Endodermal cell (in vitro differentiated cells): ENCODE measurements at regions not wholly inside any gene's neighbourhood (a gene's known extent, or its start where the extent isn't known, plus 50 kb on each side); places are given as distances from the start of the nearest gene placed in this dataset.

Source experiments
- DNase-seq: peaks from one replicate; pipeline ENCODE4 v3.0.0-alpha.2; 2017
- H3K27ac ChIP-seq: 2 replicates; pipeline ENCODE4 v1.5.1; 2013; ENCODE audit warnings: mild to moderate bottlenecking, low read depth, low read length, moderate library complexity
- H3K27me3 ChIP-seq: 2 replicates; pipeline ENCODE4 v1.6.1; 2013; ENCODE audit warnings: mild to moderate bottlenecking, low read length, moderate library complexity; ENCODE audit not compliant: insufficient read depth, control insufficient read depth, poor library complexity, severe bottlenecking
- H3K36me3 ChIP-seq: 2 replicates; pipeline ENCODE4 v1.7.0; 2013; ENCODE audit warnings: mild to moderate bottlenecking, low read length, moderate library complexity; ENCODE audit not compliant: control insufficient read depth, insufficient read depth
- H3K4me1 ChIP-seq: one replicate; pipeline ENCODE4 v1.7.0; 2013; ENCODE audit warnings: low read length; ENCODE audit not compliant: control insufficient read depth, insufficient read depth
- H3K4me3 ChIP-seq: 2 replicates; pipeline ENCODE4 v1.5.1; 2013; ENCODE audit warnings: mild to moderate bottlenecking, low read length, moderate library complexity
- H3K9ac ChIP-seq: 2 replicates; pipeline ENCODE4 v1.6.1; 2013; ENCODE audit warnings: mild to moderate bottlenecking, low read length, moderate library complexity; ENCODE audit not compliant: poor library complexity, severe bottlenecking; ENCODE audit errors: extremely low read depth
- H3K9me3 ChIP-seq: 2 replicates; pipeline ENCODE4 v1.6.1; 2013; ENCODE audit warnings: mild to moderate bottlenecking, low read length, moderate library complexity; ENCODE audit not compliant: control insufficient read depth
- H3K27ac Mint-ChIP-seq: 2 replicates; pipeline ENCODE4 v1.8.0; 2020; ENCODE audit warnings: mixed read lengths
- H3K27me3 Mint-ChIP-seq: 2 replicates; pipeline ENCODE4 v1.8.0; 2021; ENCODE audit warnings: mild to moderate bottlenecking, mixed read lengths; ENCODE audit not compliant: insufficient read depth
- H3K36me3 Mint-ChIP-seq: 2 replicates; pipeline ENCODE4 v1.8.0; 2020; ENCODE audit warnings: low read depth, mixed read lengths
- H3K4me1 Mint-ChIP-seq: 2 replicates; pipeline ENCODE4 v1.8.0; 2020; ENCODE audit warnings: mixed read lengths
- H3K4me3 Mint-ChIP-seq: 2 replicates; pipeline ENCODE4 v1.8.0; 2020; ENCODE audit warnings: mild to moderate bottlenecking, moderate library complexity, mixed read lengths
- H3K9me3 Mint-ChIP-seq: 2 replicates; pipeline ENCODE4 v1.8.0; 2020; ENCODE audit warnings: mild to moderate bottlenecking, mixed read lengths
- WGBS, 2 experiments: methylation state at CpG; one replicate each; pipeline versions ENCODE4 v1.1.5 to v1.1.7; 2013; ENCODE audit warnings: missing lambda C conversion rate in 2 of 2, mixed read lengths in 1 of 2; ENCODE audit not compliant: insufficient coverage in 1 of 2, insufficient read length in 1 of 2; 5-methylcytosine and 5-hydroxymethylcytosine counted together
- TF ChIP-seq, protein P1 (sequence below): fragments of 200-600 bp; sonication (generic); conservative IDR thresholded peaks from 2 replicates; pipeline ENCODE4 v1.5.0; 2021; ENCODE audit warnings: antibody characterized with exemption, mild to moderate bottlenecking

DNA sequence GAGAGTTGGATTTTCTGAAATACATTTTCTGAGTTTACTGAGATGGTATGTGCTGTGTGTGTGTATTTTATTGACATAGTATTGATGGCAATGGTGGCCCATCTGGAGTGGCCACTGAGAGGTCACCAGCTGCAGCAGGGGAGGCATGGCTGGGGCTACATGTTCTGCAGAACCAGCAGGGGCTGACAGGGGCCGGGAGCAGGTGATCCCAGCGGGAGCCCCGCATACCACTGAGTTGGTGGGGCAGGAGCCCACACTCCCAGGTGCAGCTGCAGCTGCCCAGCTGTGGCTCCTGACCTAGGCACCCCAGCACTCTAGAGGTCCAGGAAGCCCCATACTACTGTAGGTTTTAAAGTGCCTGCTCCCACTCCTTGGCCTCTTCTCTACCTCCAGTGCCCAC is 1044.2 kb upstream of the CDH9 start:
- Mint-ChIP-seq H3K4me3 (no peak overlapping the region), H3K4me1 (peaks cover 2% of the 10 kb centered on the region), H3K36me3 (no peaks in the 10 kb centered on the region), H3K9me3 (peaks cover 3% of the 10 kb centered on the region), H3K27ac (no peak overlapping the region), H3K27me3 (no peaks in the 10 kb centered on the region)
- Histone ChIP-seq H3K4me3 (no peak overlapping the region), H3K27ac (no peak overlapping the region), H3K36me3 (no peaks in the 10 kb centered on the region), H3K9ac (no peak overlapping the region), H3K4me1 (no peaks in the 10 kb centered on the region), H3K9me3 (no peaks in the 10 kb centered on the region), H3K27me3 (no peaks in the 10 kb centered on the region)
- TF ChIP-seq, protein P1, sequence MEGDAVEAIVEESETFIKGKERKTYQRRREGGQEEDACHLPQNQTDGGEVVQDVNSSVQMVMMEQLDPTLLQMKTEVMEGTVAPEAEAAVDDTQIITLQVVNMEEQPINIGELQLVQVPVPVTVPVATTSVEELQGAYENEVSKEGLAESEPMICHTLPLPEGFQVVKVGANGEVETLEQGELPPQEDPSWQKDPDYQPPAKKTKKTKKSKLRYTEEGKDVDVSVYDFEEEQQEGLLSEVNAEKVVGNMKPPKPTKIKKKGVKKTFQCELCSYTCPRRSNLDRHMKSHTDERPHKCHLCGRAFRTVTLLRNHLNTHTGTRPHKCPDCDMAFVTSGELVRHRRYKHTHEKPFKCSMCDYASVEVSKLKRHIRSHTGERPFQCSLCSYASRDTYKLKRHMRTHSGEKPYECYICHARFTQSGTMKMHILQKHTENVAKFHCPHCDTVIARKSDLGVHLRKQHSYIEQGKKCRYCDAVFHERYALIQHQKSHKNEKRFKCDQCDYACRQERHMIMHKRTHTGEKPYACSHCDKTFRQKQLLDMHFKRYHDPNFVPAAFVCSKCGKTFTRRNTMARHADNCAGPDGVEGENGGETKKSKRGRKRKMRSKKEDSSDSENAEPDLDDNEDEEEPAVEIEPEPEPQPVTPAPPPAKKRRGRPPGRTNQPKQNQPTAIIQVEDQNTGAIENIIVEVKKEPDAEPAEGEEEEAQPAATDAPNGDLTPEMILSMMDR = no peak
- no peak for DNase-seq
- WGBS, 2 experiments = 90% methylated on average over 3 of the region's 3 CpGs; no CpG with 5 or more reads in 1 of the 2 experiments

DNA sequence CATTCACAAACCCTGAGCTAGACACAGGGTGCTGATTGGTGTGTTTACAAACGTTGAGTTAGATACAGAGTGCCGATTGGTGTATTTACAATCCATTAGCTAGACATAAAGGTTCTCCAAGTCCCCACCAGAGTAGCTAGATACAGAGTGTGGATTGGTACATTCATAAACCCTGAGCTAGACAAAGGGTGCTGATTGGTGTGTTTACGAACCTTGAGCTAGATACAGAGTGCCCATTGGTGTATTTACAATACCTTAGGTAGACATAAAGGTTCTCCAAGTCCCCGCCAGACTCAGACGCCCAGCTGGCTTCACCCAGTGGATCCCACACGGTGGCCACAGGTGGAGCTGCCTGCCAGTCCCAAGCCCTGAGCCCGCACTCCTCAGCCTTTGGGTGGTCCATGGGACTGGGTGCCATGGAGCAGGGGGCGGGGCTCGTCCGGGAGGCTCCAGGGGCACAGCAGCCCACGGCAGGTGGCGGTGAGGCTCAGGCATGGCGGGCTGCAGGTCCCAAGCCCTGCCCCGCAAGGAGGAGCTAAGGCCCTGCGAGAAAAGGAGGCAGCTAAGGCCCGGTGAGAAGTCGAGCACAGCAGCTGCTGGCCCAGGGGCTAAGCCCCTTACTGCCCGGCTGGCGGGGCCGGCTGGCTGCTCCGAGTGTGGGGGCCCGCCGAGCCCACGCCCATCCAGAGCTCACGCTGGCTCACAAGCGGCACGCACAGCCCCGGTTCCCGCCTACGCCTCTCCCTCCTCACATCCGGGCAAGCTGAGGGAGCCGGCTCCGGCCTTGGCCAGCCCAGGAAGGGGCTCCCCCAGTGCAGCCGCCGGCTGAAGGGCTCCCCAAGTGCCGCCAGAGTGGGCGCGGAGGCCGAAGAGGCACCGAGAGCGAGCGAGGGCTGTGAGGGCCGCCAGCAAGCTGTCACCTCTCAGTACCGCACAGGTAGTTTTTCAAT is 1039.2 kb upstream of the CDH9 start:
- peaks cover 10% of the 10 kb centered on the region for H3K9me3 ChIP-seq
- no peaks in the 10 kb centered on the region for H3K27me3 ChIP-seq
- Mint-ChIP-seq H3K4me3 (no peak overlapping the region), H3K4me1 (no peaks in the 10 kb centered on the region), H3K27me3 (no peaks in the 10 kb centered on the region), H3K9me3 (peaks cover 11% of the 10 kb centered on the region), H3K27ac (no peak overlapping the region), H3K36me3 (peaks cover 2% of the 10 kb centered on the region)
- H3K4me3 ChIP-seq = no peak overlapping the region
- TF ChIP-seq, protein P1 = no peak
- 94 to 96% methylated on average over 21 to 44 of the region's 44 CpGs for WGBS, 2 experiments
- no peaks in the 10 kb centered on the region for H3K36me3 ChIP-seq
- no peak for DNase-seq
- H3K27ac ChIP-seq = no peak overlapping the region
- no peak overlapping the region for H3K9ac ChIP-seq
- H3K4me1 ChIP-seq = no peaks in the 10 kb centered on the region

DNA sequence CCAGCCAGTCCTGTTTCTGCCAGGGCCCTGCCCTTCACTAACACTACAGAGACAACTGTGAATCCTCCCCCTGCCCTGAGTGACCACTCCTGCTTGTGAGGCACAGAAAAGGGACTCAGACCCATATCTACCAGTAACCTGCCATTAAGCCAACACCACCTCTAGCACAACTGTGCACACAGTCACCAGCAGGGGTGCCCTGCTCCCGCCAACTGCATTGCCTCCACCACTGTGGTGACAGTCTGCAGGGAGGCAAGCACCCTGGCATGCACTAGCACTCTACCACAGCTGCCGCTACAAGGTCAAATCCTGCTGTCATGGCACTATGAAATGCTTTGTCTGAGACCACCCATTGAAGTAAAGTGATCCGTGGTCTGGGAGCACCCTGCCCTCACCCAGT is 1028.5 kb upstream of the CDH9 start:
- no peaks in the 10 kb centered on the region for H3K4me1 Mint-ChIP-seq
- 90 to 100% methylated on average over 3 of the region's 3 CpGs for WGBS, 2 experiments
- H3K27ac Mint-ChIP-seq = no peak overlapping the region
- no peak overlapping the region for H3K4me3 Mint-ChIP-seq
- Histone ChIP-seq H3K9me3 (no peaks in the 10 kb centered on the region), H3K4me3 (no peak overlapping the region), H3K4me1 (no peaks in the 10 kb centered on the region), H3K9ac (no peak overlapping the region), H3K36me3 (no peaks in the 10 kb centered on the region), H3K27me3 (no peaks in the 10 kb centered on the region), H3K27ac (no peak overlapping the region)
- H3K27me3 Mint-ChIP-seq = no peaks in the 10 kb centered on the region
- H3K36me3 Mint-ChIP-seq = no peaks in the 10 kb centered on the region
- no peaks in the 10 kb centered on the region for H3K9me3 Mint-ChIP-seq
- peak; percentile 76 for DNase-seq
- TF ChIP-seq, protein P1 = peak; percentile 63
